Daoy (cell line): ENCODE measurements at regions not wholly inside any gene's neighbourhood (a gene's known extent, or its start where the extent isn't known, plus 50 kb on each side); places are given as distances from the start of the nearest gene placed in this dataset.

Source experiments
- DNase-seq: peaks from one replicate; pipeline ENCODE4 v3.0.0-alpha.2; 2015; ENCODE audit warnings: low read depth

DNA sequence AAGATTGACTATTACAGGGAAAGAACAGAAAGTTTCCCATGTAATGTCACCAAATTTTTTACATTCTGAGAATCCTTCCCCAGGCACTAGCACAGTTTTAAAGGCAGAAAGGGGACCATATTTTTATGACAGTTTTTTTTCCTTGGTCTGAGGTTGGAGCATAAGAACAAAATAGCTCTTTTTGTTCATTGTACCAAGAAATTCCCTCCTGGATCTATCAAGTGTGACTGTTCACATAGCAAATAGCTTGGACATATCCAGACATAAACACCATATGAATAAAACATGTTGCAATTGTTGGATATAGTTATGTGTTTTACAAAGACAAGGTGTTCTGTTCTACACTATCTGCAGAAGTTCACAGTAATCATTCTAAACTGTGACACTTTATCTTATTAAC, 182.4 kb upstream of the ADGRL2 start:
- DNase-seq = no peak

DNA sequence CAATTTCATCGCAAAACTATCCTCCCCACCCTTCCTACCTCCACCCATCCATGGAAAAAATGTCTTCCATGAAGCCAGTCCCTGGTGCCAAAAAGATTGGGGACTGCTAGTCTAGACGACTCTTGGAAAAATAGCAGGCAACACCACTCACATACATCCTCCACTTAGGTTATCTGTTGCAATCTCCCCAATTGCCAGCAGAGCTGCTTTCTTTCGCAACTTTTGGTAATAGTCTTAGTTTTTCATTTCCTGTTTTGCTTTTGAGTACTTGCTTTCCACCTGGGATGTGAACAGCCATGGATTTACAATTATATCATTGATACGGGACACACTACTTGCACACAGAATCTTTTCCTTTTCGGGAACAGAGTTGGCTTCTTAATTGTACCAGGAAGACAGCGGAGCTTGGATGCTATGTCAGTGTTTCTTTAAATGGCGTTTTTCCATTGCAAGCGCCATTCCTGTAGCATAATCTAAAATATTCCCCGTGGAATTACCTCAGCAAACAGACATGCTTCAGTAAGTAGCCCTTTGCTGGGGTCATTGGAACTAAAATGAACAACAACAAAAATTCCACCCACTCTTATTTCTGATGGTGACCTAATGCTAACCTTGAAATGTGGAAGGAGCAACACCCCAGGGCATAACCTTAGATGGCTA, 183.3 kb upstream of the ADGRL2 start:
- no peak for DNase-seq

DNA sequence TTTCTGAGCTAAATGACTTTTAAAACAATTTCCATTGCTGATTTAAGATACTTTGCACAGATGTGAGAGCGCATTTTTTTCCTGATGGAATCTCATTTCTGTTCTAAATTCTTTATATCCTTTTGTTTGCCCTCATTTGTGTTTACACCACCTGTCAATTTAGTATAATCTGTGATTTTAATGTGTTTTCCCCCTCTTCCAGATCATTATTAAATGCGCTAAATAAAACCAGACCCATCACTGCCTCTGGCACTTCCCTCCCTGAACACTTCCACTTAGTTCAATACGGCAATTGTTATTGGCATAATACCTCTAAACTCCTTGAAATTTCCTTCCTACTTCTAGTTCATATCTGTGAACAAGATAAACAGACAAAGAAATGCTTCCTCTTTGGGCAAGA, 186.9 kb upstream of the ADGRL2 start:
- DNase-seq = no peak

DNA sequence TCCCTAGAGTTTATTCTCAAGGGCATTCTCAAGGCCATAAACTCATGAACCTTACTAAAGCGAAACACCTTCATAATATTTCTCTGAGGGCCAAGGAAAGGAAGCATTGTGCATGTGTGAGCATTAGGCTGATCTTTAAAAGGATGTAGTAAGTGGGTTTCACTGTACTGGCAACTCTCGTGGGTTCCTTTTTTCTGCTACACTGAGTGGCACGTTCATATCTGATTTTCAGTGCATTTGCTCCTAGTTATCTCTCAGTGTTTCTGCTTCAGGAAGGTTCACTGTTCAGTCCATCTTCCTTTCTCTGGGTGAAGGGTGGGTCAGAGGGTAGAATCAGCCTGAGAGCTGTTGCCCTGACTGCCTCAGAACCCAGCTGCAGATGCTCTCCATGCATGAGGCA, 192.8 kb upstream of the ADGRL2 start:
- no peak for DNase-seq

DNA sequence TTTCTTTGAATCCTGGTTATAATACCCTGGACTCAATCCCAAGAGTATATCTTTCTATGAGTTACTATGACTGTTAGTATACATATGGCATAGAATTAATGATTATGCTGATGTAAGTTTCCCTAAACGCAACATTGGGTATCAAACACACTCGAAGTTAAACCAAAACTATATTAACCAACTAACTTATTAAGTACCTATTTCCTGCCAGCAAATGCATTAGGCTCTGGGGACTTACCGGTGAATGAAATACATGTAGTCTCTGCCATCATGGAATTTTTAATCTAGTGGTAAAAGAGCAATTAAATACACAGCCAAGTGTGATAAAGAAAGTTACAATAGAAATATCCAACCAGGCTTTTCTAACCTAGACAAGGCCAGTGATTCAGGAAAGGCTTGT, 193.6 kb upstream of the ADGRL2 start:
- DNase-seq = no peak

DNA sequence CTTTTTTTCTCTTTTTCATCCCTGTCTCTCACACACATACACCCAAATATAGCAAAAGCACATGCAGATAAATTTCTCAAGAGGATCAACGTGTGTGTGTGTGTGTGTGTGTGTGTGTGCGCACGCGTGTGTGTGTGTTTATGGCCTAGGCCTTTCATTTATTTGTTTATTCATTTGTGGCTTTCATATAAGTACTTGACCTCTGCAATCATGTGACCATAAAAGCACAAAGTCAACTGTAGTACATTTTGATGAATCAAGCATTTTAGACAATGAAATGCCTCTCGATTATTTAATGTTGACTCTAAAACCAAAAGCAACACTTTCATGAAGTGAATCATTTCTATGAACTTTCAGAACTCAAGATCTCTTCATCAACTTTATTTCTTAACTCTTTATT, 194.1 kb upstream of the ADGRL2 start:
- DNase-seq = no peak

DNA sequence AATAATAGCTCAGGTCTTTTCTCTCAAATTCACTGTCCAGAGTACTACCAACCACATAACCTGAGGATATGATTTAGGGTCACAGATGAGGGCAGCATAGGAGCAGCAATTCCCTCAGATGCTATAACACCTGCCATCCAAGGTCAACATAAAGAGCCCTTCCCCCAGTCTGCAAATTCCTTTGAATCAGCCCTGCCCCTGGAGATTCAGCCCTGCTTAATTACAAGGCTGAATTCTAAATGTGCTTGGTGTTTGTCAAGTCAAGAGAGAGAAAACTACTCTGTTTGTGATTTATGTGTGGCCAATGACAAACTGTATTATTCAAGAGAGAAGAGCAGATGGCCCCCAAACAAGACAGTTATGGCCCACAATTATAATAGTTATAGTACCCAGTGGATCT, 195.7 kb upstream of the ADGRL2 start:
- DNase-seq = no peak

DNA sequence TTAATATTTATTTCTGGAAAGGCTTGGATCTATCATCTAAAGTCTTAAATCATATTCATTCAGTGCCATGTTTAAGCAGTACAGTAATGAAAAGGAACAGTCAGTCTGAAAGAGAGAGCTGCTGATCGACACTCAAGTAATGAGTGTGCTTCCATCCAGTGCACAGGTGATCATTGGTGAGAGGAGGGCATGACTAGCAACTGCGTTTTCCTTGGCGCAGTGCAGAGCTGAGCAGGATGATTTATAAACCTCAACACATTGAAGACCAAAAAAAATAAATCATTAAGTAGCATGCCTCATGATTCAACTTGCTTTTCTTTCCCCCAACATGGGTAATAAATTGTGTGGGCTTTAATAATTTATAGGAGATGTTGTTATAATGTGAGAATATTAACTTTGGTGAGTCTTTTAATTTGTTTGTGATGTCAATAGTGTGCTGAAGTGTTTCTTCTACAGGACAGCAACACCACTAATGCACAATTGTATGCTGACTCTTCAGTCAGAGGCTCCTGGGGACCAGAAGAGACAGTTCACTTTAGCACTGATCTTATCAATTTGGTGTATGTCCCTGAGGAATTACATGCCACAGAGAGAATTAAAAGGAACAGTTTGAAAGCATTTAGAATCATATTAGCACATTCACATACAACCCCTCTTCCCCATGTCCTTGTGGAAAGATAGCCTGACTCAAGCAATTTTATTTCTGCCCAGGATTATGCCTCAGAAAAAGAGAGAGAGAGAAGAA, 199.7 kb upstream of the ADGRL2 start:
- no peak for DNase-seq

DNA sequence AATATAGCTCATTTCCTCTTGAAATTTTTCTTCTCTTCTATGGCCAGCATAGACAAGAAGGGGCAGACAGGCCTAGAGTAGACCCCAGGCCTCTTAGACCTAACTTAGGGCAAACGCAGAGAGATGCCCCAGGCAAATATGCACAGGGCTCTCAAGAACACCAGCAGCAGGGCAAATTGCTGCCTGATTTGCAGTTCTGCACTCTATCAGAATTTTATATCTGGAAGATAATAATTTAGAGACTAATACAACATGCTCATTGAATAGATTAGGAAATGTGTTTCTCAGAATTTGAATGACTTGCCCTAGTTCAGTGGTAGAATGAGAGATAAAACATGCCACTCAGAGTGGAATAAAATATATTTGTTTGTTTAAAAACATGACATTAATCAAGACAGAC, 200.4 kb upstream of the ADGRL2 start:
- no peak for DNase-seq

DNA sequence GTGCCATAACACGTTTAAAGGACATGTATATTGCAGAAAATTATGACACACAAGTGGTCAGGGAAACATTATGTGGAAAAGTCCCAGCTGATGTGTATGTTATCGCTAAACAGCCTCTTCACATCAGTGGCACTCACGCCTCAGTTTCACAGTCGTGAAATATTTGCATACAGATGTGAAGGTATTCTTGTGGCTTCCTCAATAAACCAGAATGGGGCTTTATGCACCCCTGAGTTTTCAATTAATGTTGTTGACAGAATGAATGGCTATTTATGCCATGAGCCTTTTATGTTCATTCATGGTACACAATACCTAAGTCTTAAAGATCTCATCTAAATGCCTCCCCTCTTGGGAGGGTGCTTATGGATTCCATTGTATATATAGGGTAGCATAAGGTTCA, 202.1 kb upstream of the ADGRL2 start:
- DNase-seq = no peak

DNA sequence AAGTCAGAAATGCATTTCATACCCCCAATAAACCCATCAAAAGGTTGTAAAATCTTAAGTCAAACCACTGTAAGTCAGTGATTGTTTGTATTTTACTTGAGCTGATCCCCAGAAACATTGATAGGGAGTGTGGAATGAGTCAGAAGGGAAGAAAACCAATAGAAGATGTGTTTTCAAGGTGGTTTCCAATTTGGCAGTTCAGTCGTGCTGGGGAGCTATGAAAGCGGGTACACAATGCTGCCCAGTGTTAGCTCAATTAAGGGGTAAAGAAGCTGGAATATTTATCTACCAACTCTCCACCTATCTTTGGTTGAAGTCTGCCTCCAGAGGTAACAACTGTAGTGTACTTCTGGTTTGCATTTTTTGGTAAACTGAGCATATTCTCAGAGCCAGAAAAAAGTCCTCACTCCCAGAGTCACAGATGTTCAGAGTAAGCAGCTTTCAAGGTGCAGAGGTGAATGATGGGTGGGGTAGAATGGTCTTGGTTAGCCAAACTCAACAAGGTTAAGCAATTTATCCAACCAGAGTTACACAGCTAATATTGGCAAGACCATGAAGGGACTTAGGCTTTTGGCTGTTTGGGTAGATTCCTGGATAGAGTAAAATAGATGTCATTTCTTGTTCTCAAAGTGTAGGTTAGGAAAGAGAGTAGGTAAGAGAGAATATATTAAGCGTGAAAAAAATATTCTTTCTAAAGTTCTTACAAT, 202.9 kb upstream of the ADGRL2 start:
- no peak for DNase-seq

DNA sequence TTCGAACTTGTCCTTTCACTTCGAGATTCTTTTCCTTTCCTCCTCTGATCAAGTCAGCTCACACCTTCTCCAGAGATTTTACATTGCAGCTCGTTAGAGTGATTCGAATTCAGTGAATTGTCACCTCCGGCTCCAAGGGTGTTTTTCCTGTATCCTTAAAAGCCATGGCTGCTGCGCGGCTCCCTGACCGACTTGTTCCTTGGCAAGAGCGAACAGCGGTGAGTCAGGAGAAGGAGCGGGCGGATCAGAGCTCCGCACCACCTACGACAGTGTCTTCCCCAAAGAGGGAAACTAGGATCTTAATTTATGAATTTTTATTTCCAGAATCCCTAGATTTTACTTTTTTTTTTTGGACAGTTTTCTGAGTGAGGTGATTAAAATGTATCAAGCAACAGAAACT, 204.4 kb upstream of the ADGRL2 start:
- DNase-seq = peak; percentile 30

DNA sequence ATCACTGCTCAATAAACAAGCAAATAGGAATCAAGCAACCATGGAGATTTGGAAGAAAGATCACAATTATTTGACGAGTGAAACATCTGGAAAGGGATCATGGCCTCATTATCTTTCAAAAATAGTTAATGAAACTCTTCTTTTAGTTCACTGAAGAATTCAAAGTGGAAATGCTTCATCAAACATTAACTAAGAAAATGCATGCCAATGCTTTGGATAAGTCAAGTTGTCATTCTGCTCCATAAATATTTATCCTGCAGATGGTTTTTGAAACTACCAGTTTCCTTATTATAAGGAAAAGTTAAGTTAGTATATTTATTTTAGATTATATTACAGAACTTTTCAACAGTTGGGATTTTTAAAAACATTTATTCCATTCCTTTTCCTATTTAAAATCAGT, 206.5 kb upstream of the ADGRL2 start:
- no peak for DNase-seq

DNA sequence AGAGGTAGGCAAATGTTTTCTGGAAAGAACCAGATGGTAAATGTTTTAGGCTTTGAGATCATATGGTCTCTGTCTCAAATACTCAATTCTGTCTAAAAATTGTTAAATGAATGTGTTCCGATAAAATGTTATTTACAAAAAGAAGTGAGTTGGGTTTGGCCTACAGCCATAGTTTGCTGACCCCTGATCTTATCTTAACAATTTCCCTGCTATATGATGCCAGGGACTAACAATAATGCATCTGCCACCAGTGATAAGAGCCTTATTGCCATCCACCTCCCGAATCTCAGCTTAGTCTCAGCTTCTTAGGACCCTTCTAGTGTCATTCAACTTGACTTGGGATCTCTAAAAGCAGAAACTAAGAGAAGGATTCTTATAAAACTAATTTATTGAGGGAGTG, 208.5 kb upstream of the ADGRL2 start:
- DNase-seq = no peak

DNA sequence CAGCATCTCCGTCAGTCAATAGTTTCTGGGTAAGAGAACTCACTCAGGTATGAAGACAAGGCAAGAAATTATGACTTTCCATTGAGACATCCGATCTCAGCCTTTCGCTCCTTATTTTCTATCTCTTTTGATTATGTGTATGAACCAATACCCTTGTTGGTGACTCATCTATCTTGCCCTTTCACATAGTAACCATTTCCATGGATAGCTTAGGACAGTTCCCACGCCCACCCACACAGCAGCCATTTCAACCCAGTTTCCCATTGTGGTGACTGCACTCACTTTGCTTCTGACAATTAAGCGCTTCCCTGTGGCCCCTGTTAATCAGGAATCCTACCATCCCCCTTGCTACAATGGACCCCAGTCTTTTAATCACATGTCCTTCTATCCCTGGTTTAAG, 210.6 kb upstream of the ADGRL2 start:
- peak; percentile 35 for DNase-seq

DNA sequence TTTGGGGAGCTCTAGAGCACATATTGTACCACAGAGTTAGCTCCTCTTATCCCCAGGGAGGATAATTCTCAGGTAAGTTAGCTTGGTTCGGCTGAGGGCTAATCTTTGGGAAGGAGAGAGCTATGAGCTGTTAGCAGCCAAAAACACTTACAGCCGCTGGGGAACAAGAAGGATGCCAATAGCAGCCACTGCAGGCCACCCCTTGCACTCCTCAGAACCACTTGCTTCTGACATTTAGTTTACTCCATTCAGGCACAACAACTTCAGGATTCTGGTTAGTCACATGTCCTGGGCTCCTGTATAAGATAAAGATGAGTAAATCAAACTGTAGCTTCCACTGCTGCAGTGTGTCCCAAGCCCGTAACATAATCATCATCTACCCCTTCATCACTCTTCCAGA, 212.6 kb upstream of the ADGRL2 start:
- DNase-seq = no peak

DNA sequence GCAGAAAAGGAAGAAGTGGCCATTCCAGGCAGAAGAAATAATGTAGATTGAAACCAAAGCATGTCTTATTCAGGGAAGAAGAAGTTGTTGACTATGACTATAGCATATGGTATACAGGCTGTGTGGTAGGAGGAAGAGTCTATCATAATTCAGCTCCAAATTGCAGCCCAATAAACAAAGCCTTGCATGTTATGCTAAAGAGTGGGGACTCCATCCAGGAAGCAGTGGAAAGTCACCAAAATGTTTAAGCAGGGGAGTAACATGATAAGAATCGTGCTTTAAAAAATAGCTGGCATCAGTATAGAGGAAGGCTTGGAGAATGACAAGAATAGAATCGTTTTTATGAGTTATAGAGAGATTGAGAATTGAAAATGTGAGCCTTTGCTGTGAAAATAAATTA, 213.3 kb upstream of the ADGRL2 start:
- DNase-seq = no peak

DNA sequence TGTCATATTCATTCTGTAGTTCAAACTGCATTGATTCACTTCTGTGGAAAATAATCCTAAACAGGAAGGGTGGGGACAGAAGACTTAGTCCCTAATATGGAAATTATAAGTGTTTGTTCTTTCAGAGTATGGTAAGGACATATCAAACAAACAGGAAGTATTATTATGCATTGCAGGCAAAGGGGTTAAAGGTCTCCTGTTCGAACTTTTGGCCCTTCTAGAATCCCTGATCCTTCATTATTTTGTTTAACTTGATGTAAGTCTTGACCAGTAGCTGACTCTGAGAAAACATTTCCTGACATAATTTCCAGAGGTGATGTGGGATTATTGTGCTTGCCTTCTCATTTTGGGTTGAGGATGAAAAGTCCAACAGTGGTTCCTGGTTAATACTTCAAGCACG, 215.4 kb upstream of the ADGRL2 start:
- DNase-seq = no peak

DNA sequence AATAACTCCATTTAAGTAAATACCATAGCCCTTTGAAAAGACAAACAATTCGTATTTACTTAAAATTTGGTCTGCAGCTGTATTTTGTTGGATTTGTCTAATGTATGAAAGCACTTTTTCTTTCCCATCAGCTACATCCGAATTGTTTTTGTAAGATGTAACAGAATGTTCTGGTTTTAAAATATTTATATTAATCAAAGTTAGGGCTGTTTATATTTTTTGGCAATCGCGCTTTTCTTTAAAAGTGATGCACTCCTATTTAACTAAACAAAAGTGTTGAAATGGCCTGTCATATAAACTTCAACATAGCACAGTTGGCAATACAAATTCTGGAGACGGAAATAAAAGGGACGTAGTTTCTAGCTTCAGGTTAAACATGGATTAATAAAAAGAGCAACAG, 216.3 kb upstream of the ADGRL2 start:
- DNase-seq = no peak

DNA sequence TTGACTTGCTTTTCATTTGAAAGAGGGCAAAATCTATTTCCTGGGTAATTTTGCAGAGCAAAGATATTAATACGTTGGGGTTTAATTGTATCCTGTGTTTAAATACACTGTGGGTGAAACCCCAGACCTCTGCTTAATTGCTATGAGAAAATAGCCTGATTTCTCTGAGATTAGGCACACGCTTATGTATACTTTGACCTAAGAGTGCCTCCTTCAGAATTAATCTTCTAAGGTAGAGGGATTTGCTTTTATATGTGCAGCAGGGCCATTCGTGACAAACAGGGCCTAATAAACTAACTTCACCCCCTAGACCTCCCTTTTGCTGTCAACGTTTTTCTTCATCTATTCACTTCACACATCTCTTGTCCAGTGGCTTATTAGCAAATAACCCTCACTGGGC, 216.9 kb upstream of the ADGRL2 start:
- DNase-seq = no peak

DNA sequence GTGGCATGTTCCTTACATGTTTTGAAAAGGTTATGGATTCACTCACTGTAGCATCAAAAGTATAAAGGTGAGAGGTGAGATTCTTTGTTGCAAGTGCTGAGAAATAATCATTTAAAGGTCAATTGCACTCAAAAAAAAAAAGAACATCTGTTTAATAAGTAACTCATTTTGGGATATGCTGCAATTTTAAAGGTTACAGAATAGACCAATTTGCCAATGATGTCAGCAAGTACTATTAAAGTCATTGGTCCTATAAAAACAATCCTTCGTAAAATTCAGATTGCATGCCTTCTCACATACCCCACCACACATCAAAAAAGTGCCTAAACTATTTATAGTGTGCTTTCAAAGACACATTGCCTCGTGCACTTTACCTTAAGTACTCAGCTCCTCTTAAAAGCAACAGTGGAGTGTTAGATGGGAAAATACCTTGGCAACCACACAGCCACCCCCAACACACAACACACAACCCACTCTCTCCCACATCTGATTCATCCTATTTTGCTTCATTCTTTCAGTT, 218.2 kb upstream of the ADGRL2 start:
- peak; percentile 38 for DNase-seq

DNA sequence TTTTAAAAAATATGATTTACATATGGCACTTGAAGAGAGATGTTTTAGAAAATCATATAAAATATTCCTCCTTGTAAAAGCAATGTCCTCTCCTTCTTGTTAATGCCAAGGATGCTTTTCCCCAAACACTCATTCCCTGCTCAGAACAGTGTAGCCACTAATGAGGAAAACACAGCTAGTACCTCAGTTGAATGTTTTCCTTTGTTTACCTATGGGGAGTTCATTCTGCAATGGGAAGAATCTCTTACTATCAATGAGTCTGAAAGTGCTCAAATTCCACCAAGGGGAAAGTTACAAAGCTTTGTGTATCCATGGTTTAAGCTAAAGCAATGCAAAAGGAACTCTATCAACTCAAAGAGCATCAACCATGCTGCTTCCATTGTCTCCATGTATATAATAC, 221.9 kb upstream of the ADGRL2 start:
- DNase-seq = no peak
